Jurkat, Clone E6-1 (cell line): ENCODE measurements at regions not wholly inside any gene's neighbourhood (a gene's known extent, or its start where the extent isn't known, plus 50 kb on each side); places are given as distances from the start of the nearest gene placed in this dataset.

ENCODE experiments used
- DNase-seq: peaks from one replicate; pipeline ENCODE4 v3.0.0-alpha.2; 2011; ENCODE audit warnings: low read depth, low spot score
- H3K4me3 ChIP-seq: 2 replicates; pipeline ENCODE4 v1.5.1; 2011; ENCODE audit warnings: mild to moderate bottlenecking, low read length, control low read depth, moderate library complexity

- no peak overlapping the region for H3K4me3 ChIP-seq
- no peak for DNase-seq
Measured at GRCh38 chr5:143576711-143577484, 173.4 kb upstream of the NR3C1 start.

DNA sequence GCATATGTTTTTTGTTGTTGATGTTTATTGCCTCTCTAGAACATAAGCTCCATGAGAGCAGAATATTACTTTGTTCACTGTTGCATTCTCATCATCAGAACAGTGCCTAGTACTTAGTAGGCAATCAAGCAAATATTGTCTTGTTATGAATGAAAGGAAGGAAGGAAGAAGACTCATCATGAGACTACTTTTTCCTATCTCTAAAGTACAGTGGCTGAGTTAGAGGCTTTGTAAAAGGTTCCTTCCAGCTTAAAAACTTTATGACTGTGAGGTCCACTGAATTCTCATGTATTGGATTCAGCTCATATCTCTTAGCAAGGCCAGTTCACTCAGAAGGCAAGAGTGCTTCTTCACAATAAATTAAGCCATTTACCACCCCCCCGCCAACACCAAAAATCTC is 171.8 kb upstream of the NR3C1 start:
- no peak overlapping the region for H3K4me3 ChIP-seq
- DNase-seq, result no peak

DNA sequence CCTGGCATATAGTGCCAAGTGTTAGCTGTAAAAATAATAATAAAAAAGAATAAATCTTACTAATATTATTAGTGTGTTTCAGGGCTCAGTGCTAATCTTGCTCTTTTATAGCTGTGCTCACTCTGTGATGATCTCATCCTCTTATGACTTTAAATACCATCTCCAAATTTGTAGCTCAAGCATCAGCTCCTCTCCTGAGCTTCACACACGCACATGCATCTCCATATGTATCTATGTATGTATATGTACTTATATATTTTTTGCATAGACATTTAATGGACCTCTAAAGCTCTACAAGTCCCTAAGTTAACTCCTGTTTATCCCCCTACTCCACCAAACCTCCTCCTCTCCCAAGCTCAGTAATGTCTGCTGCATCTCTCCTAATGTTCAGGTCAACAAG is 170.8 kb upstream of the NR3C1 start:
- H3K4me3 ChIP-seq, result no peak overlapping the region
- no peak for DNase-seq

DNA sequence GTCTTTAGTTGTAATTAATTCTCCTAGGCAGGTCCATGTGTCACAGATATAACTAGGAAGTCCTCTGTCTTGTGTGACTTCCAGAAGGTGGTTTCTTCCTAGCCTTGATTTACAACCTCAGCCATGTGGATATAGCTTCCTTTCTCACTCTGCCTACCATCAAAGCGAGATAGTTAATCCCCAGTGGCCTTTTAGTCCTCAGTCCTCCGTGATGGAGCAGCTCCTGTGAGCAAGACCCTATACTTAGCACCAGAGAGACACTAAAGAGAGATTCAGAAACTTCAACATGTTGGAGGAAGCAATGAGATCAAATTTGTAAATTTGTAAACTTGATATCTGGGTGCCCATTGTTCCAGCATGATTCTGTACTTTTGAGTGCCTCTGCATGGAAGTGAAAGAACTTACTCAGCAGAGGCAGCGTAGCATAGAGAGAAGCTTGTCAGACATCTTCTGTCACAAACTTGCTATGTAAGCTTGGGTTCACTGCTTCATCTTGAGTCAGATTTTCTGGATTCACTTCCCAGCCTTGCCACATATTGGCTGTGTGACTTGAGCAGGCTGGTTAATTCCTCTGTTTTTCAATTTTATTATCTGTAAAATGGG is 170.2 kb upstream of the NR3C1 start:
- no peak overlapping the region for H3K4me3 ChIP-seq
- DNase-seq, result no peak

GRCh38 chr5:143572671-143573070 is 169.2 kb upstream of the NR3C1 start:
- DNase-seq, result no peak
- H3K4me3 ChIP-seq, result no peak overlapping the region

- no peak for DNase-seq
Measured at GRCh38 chr5:143571642-143572624, 168.4 kb upstream of the NR3C1 start.

DNA sequence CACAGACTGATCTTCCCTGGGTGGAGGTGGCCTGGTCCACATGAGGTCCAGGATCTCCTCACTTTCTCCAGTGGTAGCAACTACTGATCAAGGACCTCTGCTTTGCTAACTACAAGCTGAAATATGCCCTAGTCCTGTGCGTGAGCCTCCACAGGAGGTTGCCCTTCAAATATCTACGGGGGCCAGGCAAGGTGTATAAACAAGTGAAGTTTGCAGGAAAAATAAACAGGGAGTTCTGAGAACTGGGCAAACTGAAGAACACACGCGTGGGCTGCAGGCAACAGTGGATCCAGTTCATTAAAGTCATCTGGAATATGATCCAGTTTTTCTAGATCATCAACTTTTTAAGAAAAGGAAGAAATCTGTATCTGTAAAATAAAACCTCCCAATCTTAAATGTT is 167.5 kb upstream of the NR3C1 start:
- DNase-seq, result no peak
- H3K4me3 ChIP-seq, result no peak overlapping the region

More at GRCh38 chr5:143571642-143572624, 168.4 kb upstream of the NR3C1 start:
- H3K4me3 ChIP-seq, result no peak overlapping the region

- no peak for DNase-seq
- H3K4me3 ChIP-seq, result no peak overlapping the region
Measured at GRCh38 chr5:143569722-143570567, 166.5 kb upstream of the NR3C1 start.

- H3K4me3 ChIP-seq, result no peak overlapping the region
- DNase-seq, result no peak
Measured at GRCh38 chr5:143569213-143569701, 165.8 kb upstream of the NR3C1 start.

DNA sequence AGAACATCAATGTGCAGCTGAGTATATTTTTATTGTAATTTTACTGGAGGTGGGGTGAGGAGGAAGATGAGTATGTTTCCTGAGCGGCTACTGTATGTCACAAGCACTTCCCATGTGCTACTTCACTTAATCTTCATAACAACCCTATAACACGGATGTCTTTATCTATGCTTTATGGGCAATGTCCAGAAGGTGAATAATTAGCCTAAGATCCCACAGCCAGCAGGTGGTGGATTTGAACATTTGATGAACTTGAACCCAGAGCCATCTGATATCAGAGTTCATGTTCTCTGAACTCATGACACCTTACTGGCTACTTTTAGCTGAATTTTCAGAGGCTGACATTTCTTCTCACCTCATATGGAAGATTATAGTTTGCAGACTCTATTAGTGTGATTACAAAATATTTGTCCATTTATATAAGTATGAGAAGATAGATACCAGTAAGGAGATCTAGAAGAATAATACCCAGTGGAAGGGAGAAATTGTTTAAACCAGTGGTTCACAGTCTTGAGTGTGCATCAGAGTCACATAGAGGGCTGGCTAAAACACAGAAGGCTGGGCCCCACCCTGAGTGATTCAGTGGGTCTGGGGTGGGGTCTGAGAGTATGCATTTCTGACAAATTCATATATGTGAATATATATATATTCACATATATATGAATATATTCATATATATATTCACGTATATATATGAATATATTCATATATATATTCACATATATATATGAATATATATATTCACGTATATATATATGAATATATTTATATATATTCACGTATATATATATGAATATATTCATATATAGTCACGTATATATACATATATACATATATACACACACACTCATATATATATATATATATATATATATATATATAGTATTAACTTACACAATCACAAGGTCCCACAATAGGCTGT is 164.4 kb upstream of the NR3C1 start:
- DNase-seq, result no peak
- no peak overlapping the region for H3K4me3 ChIP-seq

DNA sequence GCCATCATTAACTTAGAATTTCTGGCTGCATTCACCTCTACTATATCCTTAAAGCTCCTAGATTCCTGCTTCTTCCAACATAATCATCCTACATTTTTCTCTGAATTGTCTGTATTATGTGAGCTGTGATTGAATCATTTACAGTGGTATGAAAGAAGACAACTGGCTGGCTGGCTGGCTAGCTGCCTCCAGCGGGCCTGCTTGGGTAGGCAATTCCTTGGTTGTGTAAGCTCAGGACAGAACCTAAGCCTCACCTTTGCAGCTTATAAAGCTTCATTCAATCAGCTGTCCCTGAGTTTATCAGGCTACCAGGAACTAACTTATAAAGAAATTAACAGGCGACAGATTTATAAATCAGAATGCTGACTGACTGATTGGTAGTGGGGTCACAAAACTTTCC is 162.7 kb upstream of the NR3C1 start:
- no peak for DNase-seq
- H3K4me3 ChIP-seq, result no peak overlapping the region

- no peak for DNase-seq
- no peak overlapping the region for H3K4me3 ChIP-seq
Measured at GRCh38 chr5:143564417-143564816, 160.9 kb upstream of the NR3C1 start.

DNA sequence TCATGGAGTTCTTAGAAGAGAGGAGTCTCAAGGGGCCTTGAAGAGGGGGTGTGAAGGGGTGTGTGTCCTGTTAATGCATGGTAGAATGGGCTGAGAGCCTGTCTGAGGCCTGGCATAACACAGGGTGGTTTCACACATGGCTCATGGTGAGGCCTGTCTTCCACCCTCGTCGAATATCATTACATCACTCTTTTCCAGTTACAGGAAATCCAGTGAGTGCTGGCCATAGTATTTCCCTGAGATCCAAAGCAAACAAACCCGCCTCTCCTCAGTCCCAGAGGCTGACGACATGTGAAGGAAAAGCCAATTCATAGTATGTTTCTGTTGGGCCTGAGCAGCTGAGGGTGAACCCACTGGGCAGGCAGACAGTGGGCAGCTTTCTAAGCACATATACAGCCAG is 159.4 kb upstream of the NR3C1 start:
- H3K4me3 ChIP-seq, result no peak overlapping the region
- no peak for DNase-seq

DNA sequence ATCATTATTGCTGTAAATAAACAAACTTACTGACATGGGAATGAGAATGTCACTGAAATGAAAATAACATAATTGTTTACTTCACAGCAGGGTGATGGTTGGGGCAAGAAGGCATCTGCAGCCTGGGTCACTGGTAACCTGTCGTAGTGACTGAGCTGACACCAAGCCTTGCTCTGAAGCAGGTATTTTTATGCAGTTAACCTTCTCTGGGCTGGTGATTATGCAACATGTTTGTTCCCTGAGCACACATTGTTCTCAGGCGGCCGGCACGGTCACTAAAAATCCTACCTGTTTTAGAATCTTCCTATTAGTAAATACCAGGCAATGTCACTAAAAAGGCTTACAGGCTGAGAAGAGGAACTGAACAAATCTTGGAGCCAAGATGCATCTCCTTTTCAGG is 157.7 kb upstream of the NR3C1 start:
- no peak overlapping the region for H3K4me3 ChIP-seq
- DNase-seq, result no peak

- no peak overlapping the region for H3K4me3 ChIP-seq
- no peak for DNase-seq
Measured at GRCh38 chr5:143560378-143560777, 156.9 kb upstream of the NR3C1 start.

DNA sequence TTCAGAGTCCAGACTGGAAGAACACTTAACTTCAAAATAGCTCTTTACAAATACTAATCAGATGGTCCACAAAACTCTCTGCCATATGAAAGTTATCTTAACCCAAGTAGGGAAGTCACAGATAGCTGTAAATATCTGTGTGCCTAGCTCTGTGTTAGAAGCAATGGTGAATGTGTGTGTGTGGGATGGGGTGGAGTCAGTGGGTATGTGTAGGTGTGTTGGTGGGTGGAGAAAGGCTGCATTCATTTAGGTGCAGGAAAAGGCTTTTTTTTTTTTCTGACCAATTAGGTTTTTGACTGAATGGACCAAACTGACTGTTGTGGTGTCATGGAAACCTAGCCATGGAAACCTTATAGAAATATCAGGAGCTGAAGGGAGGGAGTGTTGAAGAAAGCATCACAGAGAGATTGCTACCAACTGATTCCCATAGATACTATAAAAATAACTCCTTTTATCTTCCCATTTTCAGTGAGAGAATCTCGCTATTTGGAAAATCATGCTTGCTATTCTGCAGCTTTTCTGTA is 156.2 kb upstream of the NR3C1 start:
- H3K4me3 ChIP-seq, result no peak overlapping the region
- DNase-seq, result no peak

GRCh38 chr5:143558048-143558447 is 154.6 kb upstream of the NR3C1 start:
- no peak overlapping the region for H3K4me3 ChIP-seq
- no peak for DNase-seq
